ENCODE measurements at regions not wholly inside any gene's neighbourhood (a gene's known extent, or its start where the extent isn't known, plus 50 kb on each side); places are given as distances from the start of the nearest gene placed in this dataset.

DNA sequence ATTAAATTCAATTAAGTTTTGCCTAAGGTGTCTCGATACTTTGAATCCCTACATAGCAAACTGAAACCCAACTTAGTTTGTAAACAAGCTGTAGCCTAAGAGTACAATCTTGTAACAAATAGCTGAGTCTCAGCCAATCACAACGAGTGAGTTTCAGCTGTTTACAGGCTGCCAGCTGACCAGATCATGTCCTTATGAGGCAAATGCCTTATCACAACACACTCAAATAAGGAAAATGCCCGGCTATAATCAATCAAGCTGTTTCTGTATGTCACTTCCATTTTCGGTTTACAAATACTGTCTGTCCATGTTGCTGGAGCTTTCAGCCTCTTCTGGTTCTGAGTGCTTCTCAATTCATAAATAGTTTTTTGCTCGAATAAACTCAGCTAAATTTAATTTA, 943.8 kb downstream of the SLC16A7 start:
- TF ChIP-seq, protein P1, sequence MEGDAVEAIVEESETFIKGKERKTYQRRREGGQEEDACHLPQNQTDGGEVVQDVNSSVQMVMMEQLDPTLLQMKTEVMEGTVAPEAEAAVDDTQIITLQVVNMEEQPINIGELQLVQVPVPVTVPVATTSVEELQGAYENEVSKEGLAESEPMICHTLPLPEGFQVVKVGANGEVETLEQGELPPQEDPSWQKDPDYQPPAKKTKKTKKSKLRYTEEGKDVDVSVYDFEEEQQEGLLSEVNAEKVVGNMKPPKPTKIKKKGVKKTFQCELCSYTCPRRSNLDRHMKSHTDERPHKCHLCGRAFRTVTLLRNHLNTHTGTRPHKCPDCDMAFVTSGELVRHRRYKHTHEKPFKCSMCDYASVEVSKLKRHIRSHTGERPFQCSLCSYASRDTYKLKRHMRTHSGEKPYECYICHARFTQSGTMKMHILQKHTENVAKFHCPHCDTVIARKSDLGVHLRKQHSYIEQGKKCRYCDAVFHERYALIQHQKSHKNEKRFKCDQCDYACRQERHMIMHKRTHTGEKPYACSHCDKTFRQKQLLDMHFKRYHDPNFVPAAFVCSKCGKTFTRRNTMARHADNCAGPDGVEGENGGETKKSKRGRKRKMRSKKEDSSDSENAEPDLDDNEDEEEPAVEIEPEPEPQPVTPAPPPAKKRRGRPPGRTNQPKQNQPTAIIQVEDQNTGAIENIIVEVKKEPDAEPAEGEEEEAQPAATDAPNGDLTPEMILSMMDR (IDR thresholded peaks at IDR 0.05), result no peak
- no peak for TF ChIP-seq POLR2AphosphoS5 (IDR thresholded peaks at IDR 0.05)

Data from prostate gland (tissue), 2 donors.